H9 (cell line): ENCODE measurements at regions not wholly inside any gene's neighbourhood (a gene's known extent, or its start where the extent isn't known, plus 50 kb on each side); places are given as distances from the start of the nearest gene placed in this dataset.

Source experiments
- DNase-seq: peaks from one replicate; pipeline ENCODE4 v3.0.0-alpha.2; 2017
- H2AFZ ChIP-seq: one replicate; pipeline ENCODE4 v1.6.1; 2013; ENCODE audit warnings: mild to moderate bottlenecking, low read length, control low read depth, moderate library complexity
- H2AK5ac ChIP-seq: 2 replicates; pipeline ENCODE4 v1.6.1; 2013; ENCODE audit warnings: low read length, control low read depth, mixed read lengths; ENCODE audit not compliant: insufficient read length
- H2BK120ac ChIP-seq: one replicate; pipeline ENCODE4 v1.6.1; 2013; ENCODE audit warnings: low read depth, mild to moderate bottlenecking, low read length, control low read depth, inconsistent platforms; ENCODE audit not compliant: poor library complexity, severe bottlenecking
- H2BK12ac ChIP-seq: 2 replicates; pipeline ENCODE4 v1.6.1; 2013; ENCODE audit warnings: low read length, control low read depth, mixed read lengths, low read depth; ENCODE audit not compliant: insufficient read length
- H2BK15ac ChIP-seq: 2 replicates; pipeline ENCODE4 v1.6.1; 2013; ENCODE audit warnings: low read depth, low read length, control low read depth
- H2BK20ac ChIP-seq: one replicate; pipeline ENCODE4 v1.6.1; 2013; ENCODE audit warnings: low read depth, mild to moderate bottlenecking, low read length, control low read depth, inconsistent platforms; ENCODE audit not compliant: poor library complexity, severe bottlenecking
- H2BK5ac ChIP-seq: 2 replicates; pipeline ENCODE4 v1.6.1; 2013; ENCODE audit warnings: low read length, control low read depth, mixed read lengths; ENCODE audit not compliant: insufficient read length
- H3K14ac ChIP-seq: 2 replicates; pipeline ENCODE4 v1.6.1; 2013; ENCODE audit warnings: low read length, control low read depth; ENCODE audit not compliant: insufficient read depth
- H3K18ac ChIP-seq: 2 replicates; pipeline ENCODE4 v1.6.1; 2013; ENCODE audit warnings: low read depth, mild to moderate bottlenecking, mixed read lengths, low read length, control low read depth; ENCODE audit not compliant: insufficient read length
- H3K23ac ChIP-seq: 2 replicates; pipeline ENCODE4 v1.6.1; 2013; ENCODE audit warnings: low read length, control low read depth, mixed read lengths, low read depth; ENCODE audit not compliant: insufficient read length
- H3K23me2 ChIP-seq: 2 replicates; pipeline ENCODE4 v1.6.1; 2013; ENCODE audit warnings: low read depth, mild to moderate bottlenecking, mixed read lengths, low read length, control low read depth; ENCODE audit not compliant: insufficient read length, poor library complexity, severe bottlenecking
- H3K27ac ChIP-seq: 2 replicates; pipeline ENCODE4 v1.5.1; 2013; ENCODE audit warnings: low read length, control low read depth, mixed read lengths, low read depth; ENCODE audit not compliant: insufficient read length
- H3K27me3 ChIP-seq: 2 replicates; pipeline ENCODE4 v1.6.1; 2013; ENCODE audit warnings: low read length, control low read depth, inconsistent platforms; ENCODE audit not compliant: insufficient read depth
- H3K4ac ChIP-seq: 2 replicates; pipeline ENCODE4 v1.6.1; 2013; ENCODE audit warnings: low read depth, mild to moderate bottlenecking, control low read depth, inconsistent platforms, low read length, moderate library complexity
- H3K4me1 ChIP-seq: 2 replicates; pipeline ENCODE4 v1.6.1; 2013; ENCODE audit warnings: low read length, control low read depth, inconsistent platforms; ENCODE audit not compliant: insufficient read depth
- H3K4me2 ChIP-seq: 2 replicates; pipeline ENCODE4 v1.6.1; 2013; ENCODE audit warnings: low read length, control low read depth, mixed read lengths; ENCODE audit not compliant: insufficient read length, insufficient read depth
- H3K56ac ChIP-seq: 2 replicates; pipeline ENCODE4 v1.6.1; 2013; ENCODE audit warnings: low read depth, mild to moderate bottlenecking, mixed read lengths, low read length, control low read depth; ENCODE audit not compliant: insufficient read length
- H3K79me1 ChIP-seq: 2 replicates; pipeline ENCODE4 v1.6.1; 2013; ENCODE audit warnings: low read depth, mild to moderate bottlenecking, moderate library complexity, low read length, control low read depth, inconsistent platforms; ENCODE audit not compliant: insufficient read depth, poor library complexity, severe bottlenecking
- H3K79me2 ChIP-seq: 2 replicates; pipeline ENCODE4 v1.6.1; 2013; ENCODE audit warnings: low read length, control low read depth, inconsistent platforms; ENCODE audit not compliant: insufficient read depth
- H3K9ac ChIP-seq: 2 replicates; pipeline ENCODE4 v1.6.1; 2013; ENCODE audit warnings: low read length, control low read depth, mixed read lengths; ENCODE audit not compliant: insufficient read length; ENCODE audit errors: extremely low read depth
- H3K9me3 ChIP-seq: one replicate; pipeline ENCODE4 v1.6.1; 2013; ENCODE audit warnings: low read depth, low read length, inconsistent platforms; ENCODE audit not compliant: control insufficient read depth
- H3T11ph ChIP-seq: one replicate; pipeline ENCODE4 v1.6.1; 2013; ENCODE audit warnings: mild to moderate bottlenecking, low read length, control low read depth, inconsistent platforms
- H4K20me1 ChIP-seq: one replicate; pipeline ENCODE4 v1.6.1; 2013; ENCODE audit not compliant: control insufficient read depth, insufficient read length, insufficient read depth
- H4K5ac ChIP-seq: 2 replicates; pipeline ENCODE4 v1.6.1; 2013; ENCODE audit warnings: low read depth, mild to moderate bottlenecking, mixed read lengths, low read length, control low read depth; ENCODE audit not compliant: insufficient read length
- H4K8ac ChIP-seq: replicated peaks from 2 replicates; pipeline ENCODE4 v1.6.1; 2013; ENCODE audit warnings: low read length, control low read depth, mixed read lengths, low read depth; ENCODE audit not compliant: insufficient read length
- H4K91ac ChIP-seq: 2 replicates; pipeline ENCODE4 v1.6.1; 2013; ENCODE audit warnings: low read depth, mild to moderate bottlenecking, moderate library complexity, mixed read lengths, low read length, control low read depth; ENCODE audit not compliant: insufficient read length
- H3K27ac Mint-ChIP-seq, 3 experiments: 2 replicates in 2 of 3; 3 replicates in 1 of 3; pipeline ENCODE4 v1.8.0; 2020 to 2021; ENCODE audit warnings: mixed read lengths in 3 of 3, mild to moderate bottlenecking in 1 of 3, moderate library complexity in 1 of 3
- H3K27me3 Mint-ChIP-seq: 2 replicates; pipeline ENCODE4 v1.8.0; 2021; ENCODE audit warnings: low read depth, mild to moderate bottlenecking, moderate library complexity, mixed read lengths
- H3K36me3 Mint-ChIP-seq, 3 experiments: 2 replicates in 2 of 3; 3 replicates in 1 of 3; pipeline ENCODE4 v1.8.0; 2020 to 2021; ENCODE audit warnings: low read depth in 3 of 3, mixed read lengths in 3 of 3; ENCODE audit not compliant: insufficient read depth in 1 of 3
- H3K4me1 Mint-ChIP-seq, 2 experiments: 2 replicates each; pipeline ENCODE4 v1.8.0; 2020; ENCODE audit warnings: mixed read lengths in 2 of 2
- H3K4me3 Mint-ChIP-seq, 2 experiments: 2 replicates in 1 of 2; 3 replicates in 1 of 2; pipeline ENCODE4 v1.8.0; 2020 to 2021; ENCODE audit warnings: mild to moderate bottlenecking in 2 of 2, mixed read lengths in 2 of 2, moderate library complexity in 1 of 2
- H3K9me3 Mint-ChIP-seq, 2 experiments: 2 replicates in 1 of 2; 3 replicates in 1 of 2; pipeline ENCODE4 v1.8.0; 2020; ENCODE audit warnings: mild to moderate bottlenecking in 2 of 2, mixed read lengths in 2 of 2, moderate library complexity in 1 of 2
- CTCF ChIP-seq: fragments of 200-600 bp; sonication (generic); conservative IDR thresholded peaks from 3 replicates; pipeline ENCODE4 v1.8.0; 2021; ENCODE audit warnings: antibody characterized with exemption, mild to moderate bottlenecking

GRCh38 chr1:88247666-88248065, 436.4 kb upstream of the PKN2 start:
- H3K4ac ChIP-seq = no peak overlapping the region
- H3K56ac ChIP-seq = no peak overlapping the region
- no peak overlapping the region for H3T11ph ChIP-seq
- Mint-ChIP-seq H3K9me3 (peaks cover 12 to 17% of the 10 kb centered on the region in 2 experiments), H3K27ac (no peak overlapping the region), H3K4me3 (no peak overlapping the region), H3K27me3 (no peaks in the 10 kb centered on the region), H3K36me3 (peaks cover 2 to 14% (median 5%) of the 10 kb centered on the region in 3 experiments; a peak in 4 of 7 replicates), H3K4me1 (peaks cover 9 to 11% of the 10 kb centered on the region in 2 experiments)
- no peak overlapping the region for H2AFZ ChIP-seq
- peaks cover 4% of the 10 kb centered on the region; the same call in 1 of the 2 replicates for H3K4me1 ChIP-seq
- H4K20me1 ChIP-seq = no peaks in the 10 kb centered on the region
- no peak overlapping the region for H2BK12ac ChIP-seq
- no peak overlapping the region for H3K18ac ChIP-seq
- no peaks in the 10 kb centered on the region for H3K9me3 ChIP-seq
- H4K5ac ChIP-seq = no peak overlapping the region
- no peaks in the 10 kb centered on the region for H3K79me2 ChIP-seq
- H2BK15ac ChIP-seq = no peak overlapping the region
- H2BK120ac ChIP-seq = no peak overlapping the region
- H3K14ac ChIP-seq = no peak overlapping the region
- no peak overlapping the region for H2AK5ac ChIP-seq
- no peak overlapping the region for H4K8ac ChIP-seq
- H3K23me2 ChIP-seq = no peaks in the 10 kb centered on the region
- no peak overlapping the region for H2BK20ac ChIP-seq
- H3K27me3 ChIP-seq = no peaks in the 10 kb centered on the region
- no peak overlapping the region for H3K9ac ChIP-seq
- no peaks in the 10 kb centered on the region for H3K79me1 ChIP-seq
- no peak overlapping the region for H3K4me2 ChIP-seq
- no peak overlapping the region for H2BK5ac ChIP-seq
- no peak for DNase-seq
- TF ChIP-seq CTCF = no peak
- H4K91ac ChIP-seq = no peak overlapping the region
- no peak overlapping the region for H3K23ac ChIP-seq
- no peak overlapping the region for H3K27ac ChIP-seq
